SK-N-SH (cell line): ENCODE measurements at regions not wholly inside any gene's neighbourhood (a gene's known extent, or its start where the extent isn't known, plus 50 kb on each side); places are given as distances from the start of the nearest gene placed in this dataset.

Source experiments
- MXI1 ChIP-seq: IDR thresholded peaks from 2 replicates; pipeline ENCODE4 v1.6.1; 2012; ENCODE audit warnings: mild to moderate bottlenecking, low read depth, low read length, improper control_type of control experiment
- RAD21 ChIP-seq: IDR thresholded peaks from 2 replicates; pipeline ENCODE4 v1.6.1; 2012; ENCODE audit warnings: mild to moderate bottlenecking, low read length

GRCh38 chr1:36735939-36736730 is 253.4 kb upstream of the CSF3R start:
- TF ChIP-seq RAD21 (no peak), MXI1 (no peak)
